ENCODE measurements at regions not wholly inside any gene's neighbourhood (a gene's known extent, or its start where the extent isn't known, plus 50 kb on each side); places are given as distances from the start of the nearest gene placed in this dataset.
"Not testable (repeated sequence)": the region's sequence is repeated elsewhere in the genome, so short reads cannot be mapped to it uniquely, and the experiment has no call there.

- Histone ChIP-seq H3K27ac (no peak overlapping the region), H3K27me3 (ENCODE audit: low read depth) (no peaks in the 10 kb centered on the region), H3K4me1 (no peaks in the 10 kb centered on the region), H3K36me3 (no peaks in the 10 kb centered on the region), H3K9me3 (no peaks in the 10 kb centered on the region), H3K4me3 (no peak overlapping the region)
- intact Hi-C loops (cut with DNase I), result no loop called here
- no peak for DNase-seq
- no peak for ATAC-seq
- TF ChIP-seq CTCF (IDR thresholded peaks at IDR 0.05), result no peak
Observed at GRCh38 chr9:124122321-124122720, 110.8 kb downstream of the LHX2 start.

- intact Hi-C loops (cut with DNase I), result no loop called here
- DNase-seq, result no peak
Observed at GRCh38 chr9:124122813-124123462, 111.4 kb downstream of the LHX2 start.

GRCh38 chr9:124123621-124124020 lies 112.1 kb downstream of the LHX2 start:
- H3K27ac ChIP-seq; H3K9me3 ChIP-seq; DNase-seq; H3K4me3 ChIP-seq; intact Hi-C loops (cut with DNase I); H3K4me1 ChIP-seq; H3K36me3 ChIP-seq; ATAC-seq; H3K27me3 ChIP-seq (ENCODE audit: low read depth): not testable (repeated sequence)

More at GRCh38 chr9:124122813-124123462, 111.4 kb downstream of the LHX2 start:
- Histone ChIP-seq H3K9me3 (no peaks in the 10 kb centered on the region), H3K4me1 (no peaks in the 10 kb centered on the region), H3K27ac (no peak overlapping the region), H3K4me3 (no peak overlapping the region), H3K36me3 (no peaks in the 10 kb centered on the region), H3K27me3 (ENCODE audit: low read depth) (no peaks in the 10 kb centered on the region)
- no peak for TF ChIP-seq CTCF (IDR thresholded peaks at IDR 0.05)
- no peak for ATAC-seq

- intact Hi-C loops (cut with DNase I), result no loop called here
- no peak for TF ChIP-seq CTCF (IDR thresholded peaks at IDR 0.05)
- Histone ChIP-seq H3K27me3 (ENCODE audit: low read depth) (no peaks in the 10 kb centered on the region), H3K9me3 (no peaks in the 10 kb centered on the region), H3K36me3 (no peaks in the 10 kb centered on the region), H3K27ac (no peak overlapping the region), H3K4me3 (no peak overlapping the region), H3K4me1 (no peaks in the 10 kb centered on the region)
- ATAC-seq (no peak), DNase-seq (no peak)
Observed at GRCh38 chr9:124124729-124125650, 113.4 kb downstream of the LHX2 start.

- no peaks in the 10 kb centered on the region for H3K36me3 ChIP-seq
- intact Hi-C loops (cut with DNase I), result no loop called here
- H3K4me1 ChIP-seq, result no peaks in the 10 kb centered on the region
- H3K9me3 ChIP-seq, result no peaks in the 10 kb centered on the region
- no peak overlapping the region for H3K4me3 ChIP-seq
- TF ChIP-seq CTCF (IDR thresholded peaks at IDR 0.05), result no peak
- DNase-seq, result no peak
- no peak overlapping the region for H3K27ac ChIP-seq
- H3K27me3 ChIP-seq (ENCODE audit: low read depth), result no peaks in the 10 kb centered on the region
- ATAC-seq, result no peak
Observed at GRCh38 chr9:124125651-124125977, 114.0 kb downstream of the LHX2 start.

Data from lower lobe of right lung (tissue), 2 donors.